ENCODE measurements at regions not wholly inside any gene's neighbourhood (a gene's known extent, or its start where the extent isn't known, plus 50 kb on each side); places are given as distances from the start of the nearest gene placed in this dataset.
"Not testable (repeated sequence)": the region's sequence is repeated elsewhere in the genome, so short reads cannot be mapped to it uniquely, and the experiment has no call there.

DNA sequence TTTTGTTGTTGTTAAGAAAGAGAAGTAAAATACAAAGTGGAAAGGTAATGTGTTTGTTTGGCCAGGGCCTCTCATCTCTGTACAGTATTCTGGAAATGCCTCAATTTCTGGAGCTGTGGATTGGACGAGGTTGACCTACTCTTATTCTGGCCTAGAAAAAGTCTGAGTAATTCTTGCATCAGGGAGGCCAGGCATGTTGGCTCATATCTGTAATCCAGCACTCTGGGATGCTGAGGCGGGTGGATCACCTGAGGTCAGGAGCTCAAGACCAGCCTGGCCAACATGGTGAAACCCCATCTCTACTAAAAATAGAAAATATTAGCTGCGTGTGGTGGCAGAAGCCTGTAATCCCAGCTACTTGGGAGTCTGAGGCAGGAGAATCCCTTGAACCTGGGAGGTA lies 259.8 kb downstream of the NPIPA7 start:
- H3K79me2 ChIP-seq (ENCODE audit: control insufficient read depth in 1 of 2, insufficient read depth in 2 of 2, low read length in 2 of 2); H2BK12ac ChIP-seq (ENCODE audit: low read depth, low read length); H3K9me3 ChIP-seq (ENCODE audit: insufficient read depth in 2 of 2, low read depth in 1 of 2, low read length in 1 of 2); H4K20me1 ChIP-seq (replicated peaks in 1 of 2; ENCODE audit: control insufficient read depth in 1 of 2, insufficient read depth in 2 of 2, low read length in 2 of 2); POLR2A ChIA-PET (ENCODE audit: partially characterized antibody); H3K56ac ChIP-seq (replicated peaks; ENCODE audit: insufficient read length, low read depth, low read length); H2BK120ac ChIP-seq (replicated peaks; ENCODE audit: low read depth, low read length); CTCF ChIA-PET (ENCODE audit: partially characterized antibody); H3K27ac ChIP-seq (ENCODE audit: low read depth, low read length); H3K18ac ChIP-seq (ENCODE audit: extremely low read depth, low read length); H3K79me1 ChIP-seq (ENCODE audit: low read depth, low read length); DNase-seq (ENCODE audit: low read depth in 1 of 2, low spot score in 2 of 2); H3K4me1 ChIP-seq (replicated peaks in 1 of 4; ENCODE audit: control insufficient read depth in 3 of 4, insufficient read depth in 4 of 4, low read length in 3 of 4); H3K4me2 ChIP-seq (ENCODE audit: insufficient read depth in 1 of 2, low read depth in 2 of 2, low read length in 2 of 2); H4K5ac ChIP-seq (ENCODE audit: insufficient read length, low read depth, low read length); H4K91ac ChIP-seq (replicated peaks; ENCODE audit: insufficient read length, low read length); FAIRE-seq; H3K4me3 ChIP-seq (ENCODE audit: extremely low read depth in 1 of 4, insufficient read depth in 2 of 4, low read depth in 3 of 4, low read length in 4 of 4); H2BK20ac ChIP-seq (ENCODE audit: low read length); H2BK5ac ChIP-seq (ENCODE audit: low read depth, low read length); H3K9ac ChIP-seq (replicated peaks in 1 of 4; ENCODE audit: extremely low read depth in 1 of 4, low read depth in 3 of 4, low read length in 3 of 4); H2AFZ ChIP-seq (ENCODE audit: low read length); H3K27me3 ChIP-seq (replicated peaks in 1 of 4; ENCODE audit: control insufficient read depth in 3 of 4, extremely low read depth in 1 of 4, insufficient read depth in 3 of 4, low read length in 3 of 4); H2AK5ac ChIP-seq (ENCODE audit: low read depth, low read length); H4K8ac ChIP-seq (ENCODE audit: extremely low read depth, insufficient read depth, low read length); H3K36me3 ChIP-seq (ENCODE audit: control insufficient read depth in 2 of 4, insufficient read depth in 4 of 4, low read length in 3 of 4); H3K4ac ChIP-seq (replicated peaks; ENCODE audit: insufficient read length, low read depth, low read length); H2BK15ac ChIP-seq (ENCODE audit: low read length); H3K23me2 ChIP-seq (ENCODE audit: low read depth, low read length); H3K23ac ChIP-seq (ENCODE audit: insufficient read length); H3K14ac ChIP-seq (ENCODE audit: insufficient read length): not testable (repeated sequence)
- 85% methylated on average over 2 of the region's 3 CpGs; no CpG with 5 or more reads in 1 of the 2 experiments for WGBS, 2 experiments (ENCODE audit: extremely low coverage in 1 of 2, insufficient coverage in 1 of 2, insufficient read length in 1 of 2, insufficient replicate concordance in 2 of 2, low coverage in 1 of 2, low lambda C conversion rate in 2 of 2, missing lambda C conversion rate in 1 of 2)

GRCh38 chr16:16643828-16644227 lies 264.9 kb downstream of the NPIPA7 start:
- H3K4me2 ChIP-seq (ENCODE audit: insufficient read depth in 1 of 2, low read depth in 2 of 2, low read length in 2 of 2); H2BK120ac ChIP-seq (replicated peaks; ENCODE audit: low read depth, low read length); H2AK5ac ChIP-seq (ENCODE audit: low read depth, low read length); H3K23me2 ChIP-seq (ENCODE audit: low read depth, low read length); H4K91ac ChIP-seq (replicated peaks; ENCODE audit: insufficient read length, low read length); H3K27ac ChIP-seq (ENCODE audit: low read depth, low read length); H2BK12ac ChIP-seq (ENCODE audit: low read depth, low read length); H3K14ac ChIP-seq (ENCODE audit: insufficient read length); H2BK20ac ChIP-seq (ENCODE audit: low read length); H2BK5ac ChIP-seq (ENCODE audit: low read depth, low read length); H2BK15ac ChIP-seq (ENCODE audit: low read length); H3K56ac ChIP-seq (replicated peaks; ENCODE audit: insufficient read length, low read depth, low read length); H3K9ac ChIP-seq (replicated peaks in 1 of 4; ENCODE audit: extremely low read depth in 1 of 4, low read depth in 3 of 4, low read length in 3 of 4); H3K79me1 ChIP-seq (ENCODE audit: low read depth, low read length); H4K20me1 ChIP-seq (replicated peaks in 1 of 2; ENCODE audit: control insufficient read depth in 1 of 2, insufficient read depth in 2 of 2, low read length in 2 of 2); H2AFZ ChIP-seq (ENCODE audit: low read length); FAIRE-seq; H3K4me3 ChIP-seq (ENCODE audit: extremely low read depth in 1 of 4, insufficient read depth in 2 of 4, low read depth in 3 of 4, low read length in 4 of 4); DNase-seq (ENCODE audit: low read depth in 1 of 2, low spot score in 2 of 2); H3K18ac ChIP-seq (ENCODE audit: extremely low read depth, low read length); H4K5ac ChIP-seq (ENCODE audit: insufficient read length, low read depth, low read length); H3K36me3 ChIP-seq (ENCODE audit: control insufficient read depth in 2 of 4, insufficient read depth in 4 of 4, low read length in 3 of 4); H4K8ac ChIP-seq (ENCODE audit: extremely low read depth, insufficient read depth, low read length); CTCF ChIA-PET (ENCODE audit: partially characterized antibody); H3K27me3 ChIP-seq (replicated peaks in 1 of 4; ENCODE audit: control insufficient read depth in 3 of 4, extremely low read depth in 1 of 4, insufficient read depth in 3 of 4, low read length in 3 of 4); POLR2A ChIA-PET (ENCODE audit: partially characterized antibody); H3K4ac ChIP-seq (replicated peaks; ENCODE audit: insufficient read length, low read depth, low read length); H3K9me3 ChIP-seq (ENCODE audit: insufficient read depth in 2 of 2, low read depth in 1 of 2, low read length in 1 of 2); H3K79me2 ChIP-seq (ENCODE audit: control insufficient read depth in 1 of 2, insufficient read depth in 2 of 2, low read length in 2 of 2); H3K23ac ChIP-seq (ENCODE audit: insufficient read length); H3K4me1 ChIP-seq (replicated peaks in 1 of 4; ENCODE audit: control insufficient read depth in 3 of 4, insufficient read depth in 4 of 4, low read length in 3 of 4): not testable (repeated sequence)
- 64% methylated on average over 1 of the region's 1 CpG; no CpG with 5 or more reads in 1 of the 2 experiments for whole genome bisulfite sequencing, 2 experiments (ENCODE audit: extremely low coverage in 1 of 2, insufficient coverage in 1 of 2, insufficient read length in 1 of 2, insufficient replicate concordance in 2 of 2, low coverage in 1 of 2, low lambda C conversion rate in 2 of 2, missing lambda C conversion rate in 1 of 2)

Measured in H1 (cell line).